T47D (cell line): ENCODE measurements at regions not wholly inside any gene's neighbourhood (a gene's known extent, or its start where the extent isn't known, plus 50 kb on each side); places are given as distances from the start of the nearest gene placed in this dataset.

ENCODE experiments used
- DNase-seq, 2 experiments: peaks; one replicate each; pipeline versions ENCODE4 v3.0.0 to v3.0.0-alpha.2; 2011 to 2012; ENCODE audit warnings: low read depth in 1 of 2, low spot score in 1 of 2
- JUND ChIP-seq: IDR thresholded peaks from 2 replicates; pipeline ENCODE4 v1.6.1; 2012; ENCODE audit warnings: low read depth
- in situ Hi-C: cut with HindIII; loops from 2 replicates; pipeline ENCODE4 v1.10.0; 2016; ENCODE audit warnings: low sequenced_read_pairs, low pct_unique_long_range_greater_than_20kb

- no peak for DNase-seq
- no peak for TF ChIP-seq JUND
- in situ Hi-C loops: no loop called here
These were observed 59.3 kb upstream of the APBB1IP start for GRCh38 chr10:26378861-26379294.

GRCh38 chr10:26380815-26381214 lies 57.3 kb upstream of the APBB1IP start:
- in situ Hi-C loops: no loop called here
- no peak for TF ChIP-seq JUND
- DNase-seq: no peak

- TF ChIP-seq JUND: no peak
- in situ Hi-C loops: no loop called here
- no peak for DNase-seq
These were observed 56.2 kb upstream of the APBB1IP start for GRCh38 chr10:26381986-26382385.

- no peak for DNase-seq
- TF ChIP-seq JUND: no peak
These were observed 53.5 kb upstream of the APBB1IP start for GRCh38 chr10:26384600-26384999.

GRCh38 chr10:26385443-26385842 lies 52.7 kb upstream of the APBB1IP start:
- TF ChIP-seq JUND: no peak

More at GRCh38 chr10:26384600-26384999, 53.5 kb upstream of the APBB1IP start:
- in situ Hi-C loops: no loop called here

GRCh38 chr10:26386781-26387180 lies 51.4 kb upstream of the APBB1IP start:
- no peak for TF ChIP-seq JUND
- in situ Hi-C loops: no loop called here
- DNase-seq: no peak

More at GRCh38 chr10:26385443-26385842, 52.7 kb upstream of the APBB1IP start:
- no peak for DNase-seq
- in situ Hi-C loops: no loop called here
